ENCODE measurements at regions not wholly inside any gene's neighbourhood (a gene's known extent, or its start where the extent isn't known, plus 50 kb on each side); places are given as distances from the start of the nearest gene placed in this dataset.
"Not testable (repeated sequence)": the region's sequence is repeated elsewhere in the genome, so short reads cannot be mapped to it uniquely, and the experiment has no call there.

GRCh38 chr11:134975866-134976376 lies 563.9 kb upstream of the B3GAT1 start:
- TF ChIP-seq CTCF (IDR thresholded peaks at IDR 0.05) (no peak), POLR2AphosphoS5 (IDR thresholded peaks at IDR 0.05; ENCODE audit: insufficient read depth in 1 of 2, low read depth in 1 of 2) (no peak), POLR2A (IDR thresholded peaks at IDR 0.05) (no peak)
- no peak overlapping the region for H3K27ac ChIP-seq
- no peaks in the 10 kb centered on the region for H3K9me3 ChIP-seq
- H3K36me3 ChIP-seq: no peaks in the 10 kb centered on the region
- no peaks in the 10 kb centered on the region for H3K4me1 ChIP-seq
- H3K4me3 ChIP-seq: no peak overlapping the region
- H3K27me3 ChIP-seq: no peaks in the 10 kb centered on the region
- intact Hi-C loops (cut with DNase I): no loop called here
- DNase-seq (ENCODE audit: extremely low spot score in 2 of 2): no peak

- TF ChIP-seq CTCF (IDR thresholded peaks at IDR 0.05) (no peak), POLR2AphosphoS5 (IDR thresholded peaks at IDR 0.05; ENCODE audit: insufficient read depth in 1 of 2, low read depth in 1 of 2) (no peak), POLR2A (IDR thresholded peaks at IDR 0.05) (no peak)
- no peaks in the 10 kb centered on the region for H3K36me3 ChIP-seq
- no peak for DNase-seq (ENCODE audit: extremely low spot score in 2 of 2)
- H3K4me3 ChIP-seq: no peak overlapping the region
- H3K27me3 ChIP-seq: no peaks in the 10 kb centered on the region
- intact Hi-C loops (cut with DNase I): no loop called here
- H3K9me3 ChIP-seq: no peaks in the 10 kb centered on the region
- no peak overlapping the region for H3K27ac ChIP-seq
- no peaks in the 10 kb centered on the region for H3K4me1 ChIP-seq
These were observed 561.8 kb upstream of the B3GAT1 start for GRCh38 chr11:134973801-134974200.

- intact Hi-C loops (cut with DNase I): no loop called here
- H3K27ac ChIP-seq: no peak overlapping the region
- TF ChIP-seq CTCF (IDR thresholded peaks at IDR 0.05) (no peak), POLR2A (IDR thresholded peaks at IDR 0.05) (no peak), POLR2AphosphoS5 (IDR thresholded peaks at IDR 0.05; ENCODE audit: insufficient read depth in 1 of 2, low read depth in 1 of 2) (no peak)
- H3K4me1 ChIP-seq: no peaks in the 10 kb centered on the region
- H3K36me3 ChIP-seq: no peaks in the 10 kb centered on the region
- H3K4me3 ChIP-seq: no peak overlapping the region
- H3K27me3 ChIP-seq: no peaks in the 10 kb centered on the region
- H3K9me3 ChIP-seq: no peaks in the 10 kb centered on the region
- no peak for DNase-seq (ENCODE audit: extremely low spot score in 2 of 2)
These were observed 559.3 kb upstream of the B3GAT1 start for GRCh38 chr11:134971381-134971780.

- TF ChIP-seq POLR2A (IDR thresholded peaks at IDR 0.05) (no peak), CTCF (IDR thresholded peaks at IDR 0.05) (no peak), POLR2AphosphoS5 (IDR thresholded peaks at IDR 0.05; ENCODE audit: insufficient read depth in 1 of 2, low read depth in 1 of 2) (no peak)
- intact Hi-C loops (cut with DNase I): no loop called here
These were observed 555.7 kb upstream of the B3GAT1 start for GRCh38 chr11:134967746-134968145.

GRCh38 chr11:134961386-134961785 lies 549.3 kb upstream of the B3GAT1 start:
- H3K36me3 ChIP-seq; H3K27me3 ChIP-seq; DNase-seq (ENCODE audit: extremely low spot score in 2 of 2); H3K9me3 ChIP-seq; intact Hi-C loops (cut with DNase I); H3K27ac ChIP-seq; H3K4me3 ChIP-seq; H3K4me1 ChIP-seq: not testable (repeated sequence)

More at GRCh38 chr11:134967746-134968145, 555.7 kb upstream of the B3GAT1 start:
- H3K9me3 ChIP-seq: no peaks in the 10 kb centered on the region
- no peaks in the 10 kb centered on the region for H3K36me3 ChIP-seq
- H3K4me1 ChIP-seq: no peaks in the 10 kb centered on the region
- no peak overlapping the region for H3K27ac ChIP-seq
- H3K27me3 ChIP-seq: no peaks in the 10 kb centered on the region
- no peak for DNase-seq (ENCODE audit: extremely low spot score in 2 of 2)
- H3K4me3 ChIP-seq: no peak overlapping the region
